ENCODE measurements at regions not wholly inside any gene's neighbourhood (a gene's known extent, or its start where the extent isn't known, plus 50 kb on each side); places are given as distances from the start of the nearest gene placed in this dataset.

GRCh38 chr3:139111392-139112229 is 66.9 kb upstream of the PRR23C start:
- TF ChIP-seq CTCF (IDR thresholded peaks at IDR 0.05) (peak; percentile 61 to 79 (median 66)), POLR2A (IDR thresholded peaks at IDR 0.05) (no peak)
